OCI-LY3 (cell line): ENCODE measurements at regions not wholly inside any gene's neighbourhood (a gene's known extent, or its start where the extent isn't known, plus 50 kb on each side); places are given as distances from the start of the nearest gene placed in this dataset.
"Not testable (repeated sequence)": the region's sequence is repeated elsewhere in the genome, so short reads cannot be mapped to it uniquely, and the experiment has no call there.

ENCODE experiments used
- H2AFZ ChIP-seq: fragments of 200-600, 300-600 bp; shearing (Covaris generic); 2 replicates; pipeline ENCODE4 v1.6.0; 2014; ENCODE audit warnings: antibody characterized with exemption, low read depth, low read length
- H3K27ac ChIP-seq: fragments of 200-600, 300-600 bp; sonication (generic); 2 replicates; pipeline ENCODE4 v1.5.1; 2014; ENCODE audit warnings: mild to moderate bottlenecking, low read length, moderate library complexity, mixed read lengths
- H3K27me3 ChIP-seq: fragments of 200-600, 300-600 bp; sonication (generic); 2 replicates; pipeline ENCODE4 v1.6.1; 2014; ENCODE audit warnings: low read depth, low read length, mixed read lengths
- H3K36me3 ChIP-seq: fragments of 200-600, 300-600 bp; sonication (generic); replicated peaks from 2 replicates; pipeline ENCODE3; 2014; ENCODE audit warnings: low read depth, low read length, mixed read lengths
- H3K4me1 ChIP-seq: fragments of 300-600, 200-600 bp; sonication (generic); 2 replicates; pipeline ENCODE4 v1.6.1; 2014; ENCODE audit warnings: low read length, mixed read lengths
- H3K4me2 ChIP-seq: fragments of 200-600, 300-600 bp; sonication (generic); 2 replicates; pipeline ENCODE4 v1.6.1; 2014; ENCODE audit warnings: low read length, mixed read lengths
- H3K4me3 ChIP-seq: fragments of 300-600, 200-600 bp; sonication (generic); 2 replicates; pipeline ENCODE4 v1.5.1; 2014; ENCODE audit warnings: antibody characterized with exemption, mild to moderate bottlenecking, low read length, moderate library complexity
- H3K79me2 ChIP-seq: fragments of 300-600, 200-600 bp; shearing (Covaris generic); 2 replicates; pipeline ENCODE4 v1.6.1; 2014; ENCODE audit warnings: mild to moderate bottlenecking, low read length, mixed read lengths
- H3K9ac ChIP-seq: fragments of 300-600, 200-600 bp; shearing (Covaris generic); 2 replicates; pipeline ENCODE4 v1.6.0; 2014; ENCODE audit warnings: mild to moderate bottlenecking, low read length, moderate library complexity
- H3K9me3 ChIP-seq: fragments of 200-600, 300-600 bp; shearing (Covaris generic); 2 replicates; pipeline ENCODE4 v1.6.1; 2014; ENCODE audit warnings: low read length, mixed read lengths; ENCODE audit not compliant: insufficient read depth
- H4K20me1 ChIP-seq: fragments of 200-600, 300-600 bp; sonication (generic); 2 replicates; pipeline ENCODE4 v1.6.1; 2016; ENCODE audit warnings: low read length, mixed read lengths; ENCODE audit not compliant: insufficient read depth
- EZH2phosphoT487 ChIP-seq: fragments of 200-600 bp; shearing (Covaris generic); IDR thresholded peaks from 2 replicates; pipeline ENCODE4 v1.6.1; 2018; ENCODE audit warnings: antibody characterized with exemption, mixed run types, low read depth
- TF ChIP-seq, protein P1 (sequence below): fragments of 200-600, 300-600 bp; sonication (generic); IDR thresholded peaks from 2 replicates; pipeline ENCODE4 v1.5.1; 2014; ENCODE audit warnings: antibody characterized with exemption, low read length, low read depth

DNA sequence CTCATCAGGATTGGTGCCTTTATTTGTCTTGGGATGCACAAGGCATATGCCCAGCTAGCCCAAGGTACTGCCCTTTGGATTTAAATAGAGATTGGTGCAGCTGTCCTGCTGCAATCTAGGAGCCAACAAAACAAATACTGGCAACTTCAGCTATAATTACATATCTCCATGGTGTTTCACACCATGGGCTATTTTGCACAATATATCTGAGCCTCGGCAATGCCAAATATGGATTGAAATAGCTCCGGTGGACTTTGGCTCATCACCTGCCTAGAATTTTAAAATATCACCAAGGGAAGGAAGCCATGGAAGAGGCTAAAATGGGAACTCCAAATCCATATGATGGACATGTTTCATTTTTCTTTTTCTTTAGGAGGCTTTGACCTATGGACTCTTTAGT lies 367.8 kb upstream of the UMPS start:
- H3K79me2 ChIP-seq, result no peaks in the 10 kb centered on the region
- TF ChIP-seq, protein P1, sequence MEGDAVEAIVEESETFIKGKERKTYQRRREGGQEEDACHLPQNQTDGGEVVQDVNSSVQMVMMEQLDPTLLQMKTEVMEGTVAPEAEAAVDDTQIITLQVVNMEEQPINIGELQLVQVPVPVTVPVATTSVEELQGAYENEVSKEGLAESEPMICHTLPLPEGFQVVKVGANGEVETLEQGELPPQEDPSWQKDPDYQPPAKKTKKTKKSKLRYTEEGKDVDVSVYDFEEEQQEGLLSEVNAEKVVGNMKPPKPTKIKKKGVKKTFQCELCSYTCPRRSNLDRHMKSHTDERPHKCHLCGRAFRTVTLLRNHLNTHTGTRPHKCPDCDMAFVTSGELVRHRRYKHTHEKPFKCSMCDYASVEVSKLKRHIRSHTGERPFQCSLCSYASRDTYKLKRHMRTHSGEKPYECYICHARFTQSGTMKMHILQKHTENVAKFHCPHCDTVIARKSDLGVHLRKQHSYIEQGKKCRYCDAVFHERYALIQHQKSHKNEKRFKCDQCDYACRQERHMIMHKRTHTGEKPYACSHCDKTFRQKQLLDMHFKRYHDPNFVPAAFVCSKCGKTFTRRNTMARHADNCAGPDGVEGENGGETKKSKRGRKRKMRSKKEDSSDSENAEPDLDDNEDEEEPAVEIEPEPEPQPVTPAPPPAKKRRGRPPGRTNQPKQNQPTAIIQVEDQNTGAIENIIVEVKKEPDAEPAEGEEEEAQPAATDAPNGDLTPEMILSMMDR, result no peak
- no peak for TF ChIP-seq EZH2phosphoT487
- H3K9ac ChIP-seq, result no peak overlapping the region
- H3K9me3 ChIP-seq, result no peaks in the 10 kb centered on the region
- H4K20me1 ChIP-seq, result no peaks in the 10 kb centered on the region
- H3K27me3 ChIP-seq, result peaks cover 15% of the 10 kb centered on the region; the same call in 1 of the 2 replicates
- H2AFZ ChIP-seq, result no peak overlapping the region
- no peaks in the 10 kb centered on the region for H3K4me1 ChIP-seq
- H3K27ac ChIP-seq, result no peak overlapping the region
- H3K4me3 ChIP-seq, result no peak overlapping the region
- H3K4me2 ChIP-seq, result no peak overlapping the region
- no peaks in the 10 kb centered on the region for H3K36me3 ChIP-seq

DNA sequence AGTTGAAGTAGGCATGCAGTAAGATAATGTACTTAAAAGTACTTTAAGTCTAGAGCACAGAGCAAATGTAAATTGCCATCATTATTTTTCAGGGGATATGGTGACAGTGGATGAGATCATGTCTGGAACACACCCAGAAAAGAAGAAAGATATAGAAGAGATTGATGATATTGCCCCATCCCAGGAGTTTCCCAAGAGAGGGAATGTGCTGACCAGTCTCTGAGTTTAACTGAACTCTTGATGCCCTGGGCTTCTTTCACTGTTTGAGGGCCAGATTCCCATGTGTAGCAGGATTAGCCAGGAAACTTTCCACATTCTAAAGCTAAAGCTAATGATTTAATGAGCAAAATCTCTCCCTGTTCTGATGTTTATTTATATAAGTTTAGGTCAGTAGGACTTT lies 366.8 kb upstream of the UMPS start:
- no peak overlapping the region for H3K4me2 ChIP-seq

DNA sequence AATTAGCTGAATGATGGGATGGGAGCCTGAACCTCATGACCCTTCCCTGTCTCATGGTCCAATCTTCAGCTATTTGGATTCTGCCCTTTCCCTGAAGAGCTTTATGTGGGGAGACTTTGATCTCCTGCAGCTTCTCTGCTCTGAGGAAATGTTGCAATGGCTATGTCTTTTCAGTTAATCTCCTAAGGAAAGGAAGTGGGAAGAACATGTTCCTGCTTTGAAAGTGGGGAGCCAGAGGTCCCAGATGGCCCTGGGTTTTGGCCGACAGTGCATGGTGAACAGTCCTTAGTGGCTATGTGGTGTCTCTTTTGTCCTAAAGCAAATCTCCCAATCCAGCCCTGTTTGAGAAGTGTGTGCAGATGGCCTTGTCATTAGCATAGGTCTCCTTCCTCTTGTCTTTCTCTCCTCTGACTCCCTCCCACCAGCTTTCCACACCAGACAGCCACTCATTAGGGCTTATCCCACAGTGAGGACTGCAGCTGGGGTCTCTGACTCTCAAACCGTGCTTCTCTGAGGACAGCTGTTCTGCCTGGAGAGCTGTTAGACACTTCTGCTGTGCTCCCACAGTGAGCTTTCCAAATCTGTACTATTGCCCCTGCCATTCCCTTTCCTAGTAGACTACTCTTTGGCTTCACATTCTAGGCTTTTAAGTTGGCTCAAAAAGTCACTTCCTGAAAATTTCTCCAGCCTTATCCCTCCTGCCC lies 365.8 kb upstream of the UMPS start:
- Histone ChIP-seq H3K4me2 (no peak overlapping the region), H3K9ac (no peak overlapping the region)

More for the DNA sequence above, 366.8 kb upstream of the UMPS start:
- peaks cover 15% of the 10 kb centered on the region; the same call in 1 of the 2 replicates for H3K27me3 ChIP-seq
- H3K9ac ChIP-seq, result no peak overlapping the region
- TF ChIP-seq EZH2phosphoT487, result no peak
- TF ChIP-seq, protein P1, result no peak
- no peak overlapping the region for H2AFZ ChIP-seq
- no peaks in the 10 kb centered on the region for H3K36me3 ChIP-seq
- H3K9me3 ChIP-seq, result no peaks in the 10 kb centered on the region
- no peak overlapping the region for H3K27ac ChIP-seq
- H4K20me1 ChIP-seq, result no peaks in the 10 kb centered on the region
- no peak overlapping the region for H3K4me3 ChIP-seq
- H3K79me2 ChIP-seq, result no peaks in the 10 kb centered on the region
- H3K4me1 ChIP-seq, result no peaks in the 10 kb centered on the region

DNA sequence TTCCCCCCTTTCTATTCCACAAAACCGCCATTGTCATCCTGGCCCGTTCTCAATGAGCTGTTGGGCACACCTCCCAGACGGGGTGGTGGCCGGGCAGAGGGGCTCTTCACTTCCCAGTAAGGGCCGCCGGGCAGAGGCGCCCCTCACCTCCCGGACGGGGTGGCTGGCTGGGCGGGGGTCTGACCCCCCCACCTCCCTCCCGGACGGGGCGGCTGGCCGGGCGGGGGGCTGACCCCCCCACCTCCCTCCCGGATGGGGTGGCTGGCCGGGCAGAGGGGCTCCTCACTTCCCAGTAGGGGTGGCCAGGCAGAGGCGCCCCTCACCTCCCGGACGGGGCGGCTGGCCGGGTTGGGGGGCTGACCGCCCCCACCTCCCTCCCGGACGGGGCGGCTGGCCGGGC lies 363.6 kb upstream of the UMPS start:
- not testable (repeated sequence) for H3K4me1 ChIP-seq, H3K4me2 ChIP-seq, H3K79me2 ChIP-seq, H4K20me1 ChIP-seq, H3K9ac ChIP-seq, H3K27ac ChIP-seq, H2AFZ ChIP-seq, H3K9me3 ChIP-seq, H3K4me3 ChIP-seq, H3K36me3 ChIP-seq
- peaks cover 15% of the 10 kb centered on the region; the same call in 1 of the 2 replicates for H3K27me3 ChIP-seq

More for the DNA sequence above, 365.8 kb upstream of the UMPS start:
- H3K9me3 ChIP-seq, result no peaks in the 10 kb centered on the region
- H3K4me1 ChIP-seq, result no peaks in the 10 kb centered on the region
- peaks cover 15% of the 10 kb centered on the region; the same call in 1 of the 2 replicates for H3K27me3 ChIP-seq
- no peak overlapping the region for H3K27ac ChIP-seq
- H3K79me2 ChIP-seq, result no peaks in the 10 kb centered on the region
- no peak overlapping the region for H2AFZ ChIP-seq
- H3K36me3 ChIP-seq, result no peaks in the 10 kb centered on the region
- TF ChIP-seq, protein P1, result no peak
- no peak for TF ChIP-seq EZH2phosphoT487
- no peak overlapping the region for H3K4me3 ChIP-seq
- H4K20me1 ChIP-seq, result no peaks in the 10 kb centered on the region
